Gastroesophageal sphincter (tissue), 3 donors: ENCODE measurements at regions not wholly inside any gene's neighbourhood (a gene's known extent, or its start where the extent isn't known, plus 50 kb on each side); places are given as distances from the start of the nearest gene placed in this dataset.

Source experiments
- EP300 ChIP-seq: sonication (generic); formaldehyde crosslinking; IDR thresholded peaks from one replicate; pipeline ENCODE4 v1.6.1; 2017; ENCODE audit warnings: antibody characterized with exemption, mild to moderate bottlenecking
- POLR2A ChIP-seq, 2 donors: fragments of 450-650 bp; IDR thresholded peaks; one replicate each; pipeline ENCODE4 v1.6.1; 2017; ENCODE audit warnings: antibody characterized with exemption in 2 of 2, mild to moderate bottlenecking in 2 of 2, moderate library complexity in 1 of 2
- POLR2AphosphoS5 ChIP-seq: sonication (generic); formaldehyde crosslinking; IDR thresholded peaks from one replicate; pipeline ENCODE4 v1.6.1; 2017; ENCODE audit warnings: antibody characterized with exemption
- TF ChIP-seq, protein P1 (sequence below), 4 experiments: fragments of 200-600 bp in 2 of 4; fragments of 450-650 bp in 2 of 4; sonication (generic) in 1 of 4; IDR thresholded peaks; one replicate each; pipeline ENCODE4 v1.5.1; 2017 to 2019; ENCODE audit warnings: antibody characterized with exemption in 4 of 4, mild to moderate bottlenecking in 2 of 4, moderate library complexity in 2 of 4

DNA sequence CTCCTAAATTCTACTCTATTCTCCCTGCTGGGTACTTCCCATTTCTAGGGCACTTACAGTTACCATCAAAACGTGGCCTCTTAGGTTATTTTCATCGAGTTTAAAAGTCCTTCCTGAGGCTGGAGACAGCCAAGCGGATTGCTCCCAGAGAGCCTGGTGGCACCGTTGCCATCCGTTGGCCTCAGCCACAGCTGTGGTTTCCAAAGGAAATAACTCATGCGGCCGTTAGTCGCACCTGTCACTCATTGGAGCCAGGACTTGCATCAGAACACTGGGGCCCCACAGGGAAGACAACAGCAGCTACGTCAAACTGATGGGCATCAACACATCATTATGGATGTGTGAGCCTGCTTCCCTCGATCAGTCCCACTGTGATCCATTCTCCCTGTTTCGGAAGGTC lies 453.4 kb downstream of the BCL11A start:
- TF ChIP-seq POLR2A (IDR thresholded peaks at IDR 0.05) (no peak), EP300 (no peak), POLR2AphosphoS5 (no peak)
- TF ChIP-seq, protein P1, sequence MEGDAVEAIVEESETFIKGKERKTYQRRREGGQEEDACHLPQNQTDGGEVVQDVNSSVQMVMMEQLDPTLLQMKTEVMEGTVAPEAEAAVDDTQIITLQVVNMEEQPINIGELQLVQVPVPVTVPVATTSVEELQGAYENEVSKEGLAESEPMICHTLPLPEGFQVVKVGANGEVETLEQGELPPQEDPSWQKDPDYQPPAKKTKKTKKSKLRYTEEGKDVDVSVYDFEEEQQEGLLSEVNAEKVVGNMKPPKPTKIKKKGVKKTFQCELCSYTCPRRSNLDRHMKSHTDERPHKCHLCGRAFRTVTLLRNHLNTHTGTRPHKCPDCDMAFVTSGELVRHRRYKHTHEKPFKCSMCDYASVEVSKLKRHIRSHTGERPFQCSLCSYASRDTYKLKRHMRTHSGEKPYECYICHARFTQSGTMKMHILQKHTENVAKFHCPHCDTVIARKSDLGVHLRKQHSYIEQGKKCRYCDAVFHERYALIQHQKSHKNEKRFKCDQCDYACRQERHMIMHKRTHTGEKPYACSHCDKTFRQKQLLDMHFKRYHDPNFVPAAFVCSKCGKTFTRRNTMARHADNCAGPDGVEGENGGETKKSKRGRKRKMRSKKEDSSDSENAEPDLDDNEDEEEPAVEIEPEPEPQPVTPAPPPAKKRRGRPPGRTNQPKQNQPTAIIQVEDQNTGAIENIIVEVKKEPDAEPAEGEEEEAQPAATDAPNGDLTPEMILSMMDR (IDR thresholded peaks at IDR 0.05): no peak
